SK-N-SH treated with all-trans-retinoic acid at 6 μM for 48 hours (cell line): ENCODE measurements at regions not wholly inside any gene's neighbourhood (a gene's known extent, or its start where the extent isn't known, plus 50 kb on each side); places are given as distances from the start of the nearest gene placed in this dataset.

Experiments used
- ARNTL ChIP-seq: fragments of 450-650 bp; formaldehyde crosslinking; IDR thresholded peaks from 2 replicates; pipeline ENCODE4 v1.5.0; 2020; ENCODE audit warnings: low read depth, mild to moderate bottlenecking, moderate library complexity, borderline replicate concordance
- CREB5 ChIP-seq: fragments of 250-450 bp; sonication (Bioruptor Pico); IDR thresholded peaks from 2 replicates; pipeline ENCODE4 v1.5.1; 2020; ENCODE audit warnings: low read depth, mild to moderate bottlenecking, moderate library complexity
- ESRRG ChIP-seq: fragments of 250-450 bp; sonication (Bioruptor Pico); IDR thresholded peaks from 2 replicates; pipeline ENCODE4 v1.6.1; 2021; ENCODE audit warnings: mild to moderate bottlenecking
- ISL1 ChIP-seq: fragments of 250-450 bp; sonication (Bioruptor Pico); IDR thresholded peaks from 2 replicates; pipeline ENCODE4 v2.1.2; 2022; ENCODE audit warnings: mild to moderate bottlenecking, moderate library complexity
- POU6F1 ChIP-seq: fragments of 250-450 bp; sonication (Bioruptor Pico); IDR thresholded peaks from 2 replicates; pipeline ENCODE4 v1.8.0; 2021; ENCODE audit warnings: low read depth, mild to moderate bottlenecking, moderate library complexity, borderline replicate concordance
- RARB ChIP-seq: fragments of 250-450 bp; sonication (Bioruptor Pico); IDR thresholded peaks from 2 replicates; pipeline ENCODE4 v1.8.0; 2021; ENCODE audit warnings: mild to moderate bottlenecking, moderate library complexity
- TOX ChIP-seq: fragments of 250-450 bp; sonication (Bioruptor Pico); IDR thresholded peaks from 2 replicates; pipeline ENCODE4 v1.8.0; 2021; ENCODE audit warnings: mild to moderate bottlenecking, moderate library complexity, borderline replicate concordance
- ZC3H10 ChIP-seq: fragments of 250-450 bp; sonication (Bioruptor Pico); IDR thresholded peaks from 2 replicates; pipeline ENCODE4 v1.5.1; 2021; ENCODE audit warnings: mild to moderate bottlenecking, moderate library complexity
- ZFP3 ChIP-seq: fragments of 250-450 bp; sonication (Bioruptor Pico); IDR thresholded peaks from 2 replicates; pipeline ENCODE4 v1.5.0; 2020; ENCODE audit warnings: mild to moderate bottlenecking, moderate library complexity
- ZNF8 ChIP-seq: fragments of 450-650 bp; formaldehyde crosslinking; IDR thresholded peaks from 2 replicates; pipeline ENCODE4 v1.5.0; 2020; ENCODE audit warnings: mild to moderate bottlenecking, moderate library complexity
- TF ChIP-seq, protein P1 (sequence below): fragments of 250-450 bp; sonication (Bioruptor Pico); IDR thresholded peaks from 2 replicates; pipeline ENCODE4 v1.8.0; 2020; ENCODE audit warnings: mild to moderate bottlenecking, moderate library complexity, borderline replicate concordance
- TF ChIP-seq, protein P2 (sequence below): fragments of 250-450 bp; sonication (Bioruptor Pico); IDR thresholded peaks from 2 replicates; pipeline ENCODE4 v1.5.0; 2020; ENCODE audit warnings: mild to moderate bottlenecking, moderate library complexity

- TF ChIP-seq ZC3H10 (CRISPR knock-in tag): no peak
- TF ChIP-seq RARB (CRISPR knock-in tag): no peak
- TF ChIP-seq ZNF8: no peak
- no peak for TF ChIP-seq TOX
- no peak for TF ChIP-seq ARNTL (CRISPR knock-in tag)
- no peak for TF ChIP-seq ZFP3 (CRISPR knock-in tag)
- no peak for TF ChIP-seq CREB5 (CRISPR knock-in tag)
- TF ChIP-seq, protein P1, sequence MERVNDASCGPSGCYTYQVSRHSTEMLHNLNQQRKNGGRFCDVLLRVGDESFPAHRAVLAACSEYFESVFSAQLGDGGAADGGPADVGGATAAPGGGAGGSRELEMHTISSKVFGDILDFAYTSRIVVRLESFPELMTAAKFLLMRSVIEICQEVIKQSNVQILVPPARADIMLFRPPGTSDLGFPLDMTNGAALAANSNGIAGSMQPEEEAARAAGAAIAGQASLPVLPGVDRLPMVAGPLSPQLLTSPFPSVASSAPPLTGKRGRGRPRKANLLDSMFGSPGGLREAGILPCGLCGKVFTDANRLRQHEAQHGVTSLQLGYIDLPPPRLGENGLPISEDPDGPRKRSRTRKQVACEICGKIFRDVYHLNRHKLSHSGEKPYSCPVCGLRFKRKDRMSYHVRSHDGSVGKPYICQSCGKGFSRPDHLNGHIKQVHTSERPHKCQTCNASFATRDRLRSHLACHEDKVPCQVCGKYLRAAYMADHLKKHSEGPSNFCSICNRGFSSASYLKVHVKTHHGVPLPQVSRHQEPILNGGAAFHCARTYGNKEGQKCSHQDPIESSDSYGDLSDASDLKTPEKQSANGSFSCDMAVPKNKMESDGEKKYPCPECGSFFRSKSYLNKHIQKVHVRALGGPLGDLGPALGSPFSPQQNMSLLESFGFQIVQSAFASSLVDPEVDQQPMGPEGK (CRISPR knock-in tag): no peak
- TF ChIP-seq ISL1 (CRISPR knock-in tag): no peak
- no peak for TF ChIP-seq ESRRG (CRISPR knock-in tag)
- no peak for TF ChIP-seq POU6F1 (CRISPR knock-in tag)
- TF ChIP-seq, protein P2, sequence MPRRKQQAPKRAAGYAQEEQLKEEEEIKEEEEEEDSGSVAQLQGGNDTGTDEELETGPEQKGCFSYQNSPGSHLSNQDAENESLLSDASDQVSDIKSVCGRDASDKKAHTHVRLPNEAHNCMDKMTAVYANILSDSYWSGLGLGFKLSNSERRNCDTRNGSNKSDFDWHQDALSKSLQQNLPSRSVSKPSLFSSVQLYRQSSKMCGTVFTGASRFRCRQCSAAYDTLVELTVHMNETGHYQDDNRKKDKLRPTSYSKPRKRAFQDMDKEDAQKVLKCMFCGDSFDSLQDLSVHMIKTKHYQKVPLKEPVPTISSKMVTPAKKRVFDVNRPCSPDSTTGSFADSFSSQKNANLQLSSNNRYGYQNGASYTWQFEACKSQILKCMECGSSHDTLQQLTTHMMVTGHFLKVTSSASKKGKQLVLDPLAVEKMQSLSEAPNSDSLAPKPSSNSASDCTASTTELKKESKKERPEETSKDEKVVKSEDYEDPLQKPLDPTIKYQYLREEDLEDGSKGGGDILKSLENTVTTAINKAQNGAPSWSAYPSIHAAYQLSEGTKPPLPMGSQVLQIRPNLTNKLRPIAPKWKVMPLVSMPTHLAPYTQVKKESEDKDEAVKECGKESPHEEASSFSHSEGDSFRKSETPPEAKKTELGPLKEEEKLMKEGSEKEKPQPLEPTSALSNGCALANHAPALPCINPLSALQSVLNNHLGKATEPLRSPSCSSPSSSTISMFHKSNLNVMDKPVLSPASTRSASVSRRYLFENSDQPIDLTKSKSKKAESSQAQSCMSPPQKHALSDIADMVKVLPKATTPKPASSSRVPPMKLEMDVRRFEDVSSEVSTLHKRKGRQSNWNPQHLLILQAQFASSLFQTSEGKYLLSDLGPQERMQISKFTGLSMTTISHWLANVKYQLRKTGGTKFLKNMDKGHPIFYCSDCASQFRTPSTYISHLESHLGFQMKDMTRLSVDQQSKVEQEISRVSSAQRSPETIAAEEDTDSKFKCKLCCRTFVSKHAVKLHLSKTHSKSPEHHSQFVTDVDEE (CRISPR knock-in tag): no peak
Measured at GRCh38 chr15:35195649-35196048, 110.6 kb upstream of the NANOGP8 start.
